ENCODE measurements at regions not wholly inside any gene's neighbourhood (a gene's known extent, or its start where the extent isn't known, plus 50 kb on each side); places are given as distances from the start of the nearest gene placed in this dataset.

DNA sequence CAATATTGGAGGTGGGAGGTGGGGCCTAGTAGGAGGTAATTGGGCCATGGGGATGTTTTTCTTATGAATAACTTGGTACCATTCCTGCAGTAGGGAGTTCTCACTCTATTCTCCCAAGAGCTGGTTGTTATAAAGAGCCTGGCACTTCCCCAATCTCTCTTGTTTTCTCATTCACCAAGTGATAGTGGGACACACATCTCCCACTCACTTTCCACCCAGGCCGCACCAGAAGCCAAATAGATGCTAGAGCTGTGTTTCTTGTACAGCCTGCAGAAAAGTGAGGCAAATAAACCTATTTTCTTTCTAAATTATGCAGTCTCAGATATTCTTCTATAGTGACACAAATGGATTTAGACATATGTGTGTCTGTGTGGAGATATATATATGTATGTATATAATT lies 117.6 kb downstream of the ANKRD50 start:
- Histone ChIP-seq H3K36me3 (replicated peaks; ENCODE audit: insufficient read depth, low read length) (no peaks in the 10 kb centered on the region), H3K9me2 (replicated peaks; ENCODE audit: insufficient read depth, low read length) (no peaks in the 10 kb centered on the region), H4K20me1 (ENCODE audit: insufficient read depth, low read length) (no peaks in the 10 kb centered on the region), H3K4me1 (ENCODE audit: low read length) (peaks cover 12% of the 10 kb centered on the region), H3F3A (ENCODE audit: insufficient read depth, low read length) (no peaks in the 10 kb centered on the region), H3K27ac (ENCODE audit: low read length) (no peak overlapping the region), H2AFZ (ENCODE audit: low read length) (no peak overlapping the region), H3K79me2 (ENCODE audit: low read length) (no peaks in the 10 kb centered on the region), H3K9me3 (replicated peaks; ENCODE audit: insufficient read depth, low read length) (no peaks in the 10 kb centered on the region), H3K4me3 (ENCODE audit: low read length) (no peak overlapping the region), H3K9ac (ENCODE audit: low read length) (no peak overlapping the region), H3K27me3 (replicated peaks; ENCODE audit: insufficient read depth, low read length) (no peaks in the 10 kb centered on the region), H3K4me2 (ENCODE audit: low read depth, low read length) (no peak overlapping the region)
- TF ChIP-seq EZH2 (optimal IDR thresholded peaks at IDR 0.05; ENCODE audit: low read depth, low read length) (no peak), EZH2phosphoT487 (IDR thresholded peaks at IDR 0.05; ENCODE audit: low read length) (no peak)
- TF ChIP-seq, protein P1, sequence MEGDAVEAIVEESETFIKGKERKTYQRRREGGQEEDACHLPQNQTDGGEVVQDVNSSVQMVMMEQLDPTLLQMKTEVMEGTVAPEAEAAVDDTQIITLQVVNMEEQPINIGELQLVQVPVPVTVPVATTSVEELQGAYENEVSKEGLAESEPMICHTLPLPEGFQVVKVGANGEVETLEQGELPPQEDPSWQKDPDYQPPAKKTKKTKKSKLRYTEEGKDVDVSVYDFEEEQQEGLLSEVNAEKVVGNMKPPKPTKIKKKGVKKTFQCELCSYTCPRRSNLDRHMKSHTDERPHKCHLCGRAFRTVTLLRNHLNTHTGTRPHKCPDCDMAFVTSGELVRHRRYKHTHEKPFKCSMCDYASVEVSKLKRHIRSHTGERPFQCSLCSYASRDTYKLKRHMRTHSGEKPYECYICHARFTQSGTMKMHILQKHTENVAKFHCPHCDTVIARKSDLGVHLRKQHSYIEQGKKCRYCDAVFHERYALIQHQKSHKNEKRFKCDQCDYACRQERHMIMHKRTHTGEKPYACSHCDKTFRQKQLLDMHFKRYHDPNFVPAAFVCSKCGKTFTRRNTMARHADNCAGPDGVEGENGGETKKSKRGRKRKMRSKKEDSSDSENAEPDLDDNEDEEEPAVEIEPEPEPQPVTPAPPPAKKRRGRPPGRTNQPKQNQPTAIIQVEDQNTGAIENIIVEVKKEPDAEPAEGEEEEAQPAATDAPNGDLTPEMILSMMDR (IDR thresholded peaks at IDR 0.05; ENCODE audit: low read length): no peak
- DNase-seq: no peak

DNA sequence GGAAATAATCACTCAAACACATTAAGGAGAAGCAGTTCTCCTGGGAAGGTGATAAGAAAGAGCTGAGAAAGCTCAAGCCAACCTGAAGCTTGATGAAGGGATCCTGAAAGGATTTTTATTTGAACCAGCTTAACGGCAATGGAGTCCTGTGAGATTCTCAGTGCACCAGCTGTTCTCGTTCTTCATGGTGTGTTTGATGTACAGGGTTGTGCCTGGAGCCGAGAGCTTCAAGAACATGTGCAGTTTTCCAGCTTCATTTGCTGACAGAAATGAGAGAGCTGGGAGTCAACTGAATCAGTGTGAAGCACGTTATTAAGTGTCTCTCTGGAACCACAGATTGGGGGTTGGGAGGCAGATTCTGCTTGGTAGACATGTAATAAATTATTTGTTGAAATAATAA lies 115.7 kb downstream of the ANKRD50 start:
- H3K4me1 ChIP-seq (ENCODE audit: low read length): no peaks in the 10 kb centered on the region
- H3K9me2 ChIP-seq (replicated peaks; ENCODE audit: insufficient read depth, low read length): no peaks in the 10 kb centered on the region
- no peak overlapping the region for H2AFZ ChIP-seq (ENCODE audit: low read length)
- H3K9me3 ChIP-seq (replicated peaks; ENCODE audit: insufficient read depth, low read length): no peaks in the 10 kb centered on the region
- no peak overlapping the region for H3K4me2 ChIP-seq (ENCODE audit: low read depth, low read length)
- H3K27ac ChIP-seq (ENCODE audit: low read length): no peak overlapping the region
- no peaks in the 10 kb centered on the region for H3K36me3 ChIP-seq (replicated peaks; ENCODE audit: insufficient read depth, low read length)
- no peaks in the 10 kb centered on the region for H3K79me2 ChIP-seq (ENCODE audit: low read length)
- H4K20me1 ChIP-seq (ENCODE audit: insufficient read depth, low read length): no peaks in the 10 kb centered on the region
- TF ChIP-seq EZH2phosphoT487 (IDR thresholded peaks at IDR 0.05; ENCODE audit: low read length): no peak
- TF ChIP-seq, protein P1 (IDR thresholded peaks at IDR 0.05; ENCODE audit: low read length): no peak
- no peak for TF ChIP-seq EZH2 (optimal IDR thresholded peaks at IDR 0.05; ENCODE audit: low read depth, low read length)
- DNase-seq: no peak
- H3K4me3 ChIP-seq (ENCODE audit: low read length): no peak overlapping the region
- no peaks in the 10 kb centered on the region for H3K27me3 ChIP-seq (replicated peaks; ENCODE audit: insufficient read depth, low read length)
- no peak overlapping the region for H3K9ac ChIP-seq (ENCODE audit: low read length)
- no peaks in the 10 kb centered on the region for H3F3A ChIP-seq (ENCODE audit: insufficient read depth, low read length)

DNA sequence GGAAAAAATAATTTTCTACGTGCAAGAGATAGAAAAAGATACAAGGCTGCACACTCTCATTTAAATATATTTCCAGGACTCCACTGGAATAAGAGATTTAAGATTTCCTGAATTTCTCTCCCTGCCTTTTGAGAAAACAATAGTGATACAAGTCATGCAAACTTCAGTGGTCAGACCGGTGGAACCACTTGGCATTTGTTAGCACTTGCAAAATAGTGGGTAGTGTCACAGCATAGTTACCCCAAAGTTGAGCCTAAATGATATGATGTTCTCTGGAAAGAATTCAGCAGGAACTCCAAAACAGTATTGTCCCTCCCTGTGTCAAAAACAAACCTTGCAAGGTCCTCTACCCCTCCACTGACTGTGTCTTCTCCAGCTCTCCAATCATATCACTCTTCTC lies 102.3 kb downstream of the ANKRD50 start:
- H3K27ac ChIP-seq (ENCODE audit: low read length): no peak overlapping the region
- H3K4me2 ChIP-seq (ENCODE audit: low read depth, low read length): no peak overlapping the region

More for the DNA sequence above, 102.3 kb downstream of the ANKRD50 start:
- Histone ChIP-seq H3F3A (ENCODE audit: insufficient read depth, low read length) (no peaks in the 10 kb centered on the region), H3K9me2 (replicated peaks; ENCODE audit: insufficient read depth, low read length) (no peaks in the 10 kb centered on the region), H3K9me3 (replicated peaks; ENCODE audit: insufficient read depth, low read length) (no peaks in the 10 kb centered on the region), H3K36me3 (replicated peaks; ENCODE audit: insufficient read depth, low read length) (no peaks in the 10 kb centered on the region), H4K20me1 (ENCODE audit: insufficient read depth, low read length) (no peaks in the 10 kb centered on the region), H3K9ac (ENCODE audit: low read length) (no peak overlapping the region), H3K4me1 (ENCODE audit: low read length) (no peaks in the 10 kb centered on the region), H3K4me3 (ENCODE audit: low read length) (no peak overlapping the region), H3K79me2 (ENCODE audit: low read length) (no peaks in the 10 kb centered on the region), H3K27me3 (replicated peaks; ENCODE audit: insufficient read depth, low read length) (no peaks in the 10 kb centered on the region), H2AFZ (ENCODE audit: low read length) (no peak overlapping the region)
- TF ChIP-seq EZH2phosphoT487 (IDR thresholded peaks at IDR 0.05; ENCODE audit: low read length): no peak
- no peak for TF ChIP-seq EZH2 (optimal IDR thresholded peaks at IDR 0.05; ENCODE audit: low read depth, low read length)
- TF ChIP-seq, protein P1 (IDR thresholded peaks at IDR 0.05; ENCODE audit: low read length): no peak
- no peak for DNase-seq

Data from MM.1S (cell line).